Memory B cell (primary cell): ENCODE measurements at regions not wholly inside any gene's neighbourhood (a gene's known extent, or its start where the extent isn't known, plus 50 kb on each side); places are given as distances from the start of the nearest gene placed in this dataset.

Experiments
- ATAC-seq: fragments of 150-1000 bp; cut with Tn5 transposase; 2 replicates; pipeline ENCODE4 v1.10.0; 2021; ENCODE audit warnings: low read depth, mild to moderate bottlenecking, moderate library complexity
- DNase-seq, 2 donors: peaks; one replicate each; pipeline ENCODE4 v3.0.0; 2022; ENCODE audit warnings: low spot score in 2 of 2
- H3K27ac Mint-ChIP-seq: one replicate; pipeline ENCODE4 v1.8.0; 2022; ENCODE audit warnings: mild to moderate bottlenecking, moderate library complexity, mixed read lengths
- H3K27me3 Mint-ChIP-seq: one replicate; pipeline ENCODE4 v1.8.0; 2022; ENCODE audit warnings: mixed read lengths
- H3K36me3 Mint-ChIP-seq: one replicate; pipeline ENCODE4 v1.8.0; 2022; ENCODE audit warnings: mild to moderate bottlenecking, mixed read lengths
- H3K4me1 Mint-ChIP-seq: one replicate; pipeline ENCODE4 v1.8.0; 2022; ENCODE audit warnings: mixed read lengths
- H3K4me3 Mint-ChIP-seq: one replicate; pipeline ENCODE4 v1.8.0; 2022; ENCODE audit warnings: mild to moderate bottlenecking, moderate library complexity, mixed read lengths
- H3K9me3 Mint-ChIP-seq: one replicate; pipeline ENCODE4 v1.8.0; 2022; ENCODE audit warnings: mixed read lengths

- ATAC-seq (no peak), DNase-seq (no peak)
- Mint-ChIP-seq H3K36me3 (no peaks in the 10 kb centered on the region), H3K9me3 (peaks cover 1% of the 10 kb centered on the region), H3K27me3 (no peaks in the 10 kb centered on the region), H3K27ac (no peak overlapping the region), H3K4me1 (no peaks in the 10 kb centered on the region), H3K4me3 (no peak overlapping the region)
Observed at GRCh38 chr2:52117299-52117698, 1085.4 kb upstream of the NRXN1 start.

- no peaks in the 10 kb centered on the region for H3K4me1 Mint-ChIP-seq
- no peak overlapping the region for H3K4me3 Mint-ChIP-seq
- H3K9me3 Mint-ChIP-seq, result peaks cover 2% of the 10 kb centered on the region
- no peak overlapping the region for H3K27ac Mint-ChIP-seq
- DNase-seq, result no peak
- H3K36me3 Mint-ChIP-seq, result no peaks in the 10 kb centered on the region
- no peak for ATAC-seq
- no peaks in the 10 kb centered on the region for H3K27me3 Mint-ChIP-seq
Observed at GRCh38 chr2:52115750-52116149, 1083.8 kb upstream of the NRXN1 start.

- no peak for ATAC-seq
- H3K4me1 Mint-ChIP-seq, result no peaks in the 10 kb centered on the region
- no peak for DNase-seq
- no peaks in the 10 kb centered on the region for H3K27me3 Mint-ChIP-seq
- peaks cover 2% of the 10 kb centered on the region for H3K9me3 Mint-ChIP-seq
- no peak overlapping the region for H3K4me3 Mint-ChIP-seq
- no peak overlapping the region for H3K27ac Mint-ChIP-seq
- no peaks in the 10 kb centered on the region for H3K36me3 Mint-ChIP-seq
Observed at GRCh38 chr2:52113338-52113737, 1081.4 kb upstream of the NRXN1 start.

- H3K4me1 Mint-ChIP-seq, result no peaks in the 10 kb centered on the region
- ATAC-seq (no peak), DNase-seq (no peak)
- no peaks in the 10 kb centered on the region for H3K27me3 Mint-ChIP-seq
- no peak overlapping the region for H3K27ac Mint-ChIP-seq
- no peak overlapping the region for H3K4me3 Mint-ChIP-seq
- H3K36me3 Mint-ChIP-seq, result no peaks in the 10 kb centered on the region
- peaks cover 3% of the 10 kb centered on the region for H3K9me3 Mint-ChIP-seq
Observed at GRCh38 chr2:52112141-52112540, 1080.2 kb upstream of the NRXN1 start.

GRCh38 chr2:52107124-52107523 is 1075.2 kb upstream of the NRXN1 start:
- ATAC-seq (no peak), DNase-seq (no peak)
- Mint-ChIP-seq H3K36me3 (no peaks in the 10 kb centered on the region), H3K4me3 (no peak overlapping the region), H3K4me1 (no peaks in the 10 kb centered on the region), H3K9me3 (peaks cover 1% of the 10 kb centered on the region), H3K27ac (no peak overlapping the region), H3K27me3 (no peaks in the 10 kb centered on the region)

GRCh38 chr2:52097071-52097470 is 1065.1 kb upstream of the NRXN1 start:
- Mint-ChIP-seq H3K9me3 (no peaks in the 10 kb centered on the region), H3K4me3 (no peak overlapping the region), H3K27me3 (no peaks in the 10 kb centered on the region), H3K4me1 (no peaks in the 10 kb centered on the region), H3K27ac (no peak overlapping the region), H3K36me3 (no peaks in the 10 kb centered on the region)
- DNase-seq (no peak), ATAC-seq (no peak)

GRCh38 chr2:52084759-52085158 is 1052.8 kb upstream of the NRXN1 start:
- Mint-ChIP-seq H3K27me3 (no peaks in the 10 kb centered on the region), H3K4me3 (no peak overlapping the region), H3K4me1 (no peaks in the 10 kb centered on the region), H3K9me3 (no peaks in the 10 kb centered on the region), H3K27ac (no peak overlapping the region), H3K36me3 (no peaks in the 10 kb centered on the region)
- no peak for DNase-seq
- no peak for ATAC-seq

GRCh38 chr2:52083214-52083613 is 1051.3 kb upstream of the NRXN1 start:
- no peak overlapping the region for H3K27ac Mint-ChIP-seq
- H3K36me3 Mint-ChIP-seq, result no peaks in the 10 kb centered on the region
- no peak for DNase-seq
- no peaks in the 10 kb centered on the region for H3K27me3 Mint-ChIP-seq
- ATAC-seq, result no peak
- no peak overlapping the region for H3K4me3 Mint-ChIP-seq
- no peaks in the 10 kb centered on the region for H3K9me3 Mint-ChIP-seq
- no peaks in the 10 kb centered on the region for H3K4me1 Mint-ChIP-seq

GRCh38 chr2:52082646-52083045 is 1050.7 kb upstream of the NRXN1 start:
- ATAC-seq (no peak), DNase-seq (no peak)
- Mint-ChIP-seq H3K4me3 (no peak overlapping the region), H3K27ac (no peak overlapping the region), H3K4me1 (no peaks in the 10 kb centered on the region), H3K36me3 (no peaks in the 10 kb centered on the region), H3K27me3 (no peaks in the 10 kb centered on the region), H3K9me3 (no peaks in the 10 kb centered on the region)

GRCh38 chr2:52079602-52080001 is 1047.7 kb upstream of the NRXN1 start:
- Mint-ChIP-seq H3K4me1 (peaks cover 1% of the 10 kb centered on the region), H3K27me3 (no peaks in the 10 kb centered on the region), H3K27ac (no peak overlapping the region), H3K4me3 (no peak overlapping the region), H3K36me3 (no peaks in the 10 kb centered on the region), H3K9me3 (no peaks in the 10 kb centered on the region)
- ATAC-seq (no peak), DNase-seq (no peak)

- H3K27me3 Mint-ChIP-seq, result no peaks in the 10 kb centered on the region
- no peak overlapping the region for H3K27ac Mint-ChIP-seq
- DNase-seq, result no peak
- no peaks in the 10 kb centered on the region for H3K36me3 Mint-ChIP-seq
- ATAC-seq, result no peak
- H3K4me3 Mint-ChIP-seq, result no peak overlapping the region
- H3K4me1 Mint-ChIP-seq, result peaks cover 7% of the 10 kb centered on the region
- no peaks in the 10 kb centered on the region for H3K9me3 Mint-ChIP-seq
Observed at GRCh38 chr2:52077159-52077558, 1045.2 kb upstream of the NRXN1 start.

GRCh38 chr2:52074130-52074719 is 1042.3 kb upstream of the NRXN1 start:
- Mint-ChIP-seq H3K4me3 (peak overlapping the region; percentile 19), H3K36me3 (no peaks in the 10 kb centered on the region), H3K4me1 (peaks cover 7% of the 10 kb centered on the region), H3K9me3 (no peaks in the 10 kb centered on the region), H3K27ac (peak overlapping the region; percentile 78), H3K27me3 (no peaks in the 10 kb centered on the region)
- DNase-seq (no peak), ATAC-seq (peak; percentile 26)

- no peaks in the 10 kb centered on the region for H3K36me3 Mint-ChIP-seq
- ATAC-seq, result no peak
- H3K4me1 Mint-ChIP-seq, result peaks cover 7% of the 10 kb centered on the region
- DNase-seq, result no peak
- H3K27ac Mint-ChIP-seq, result no peak overlapping the region
- H3K27me3 Mint-ChIP-seq, result no peaks in the 10 kb centered on the region
- no peaks in the 10 kb centered on the region for H3K9me3 Mint-ChIP-seq
- H3K4me3 Mint-ChIP-seq, result no peak overlapping the region
Observed at GRCh38 chr2:52072949-52073348, 1041.0 kb upstream of the NRXN1 start.

GRCh38 chr2:52070665-52071064 is 1038.7 kb upstream of the NRXN1 start:
- DNase-seq (no peak), ATAC-seq (no peak)
- no peaks in the 10 kb centered on the region for H3K9me3 Mint-ChIP-seq
- no peak overlapping the region for H3K4me3 Mint-ChIP-seq
- no peaks in the 10 kb centered on the region for H3K36me3 Mint-ChIP-seq
- H3K4me1 Mint-ChIP-seq, result peaks cover 7% of the 10 kb centered on the region
- H3K27me3 Mint-ChIP-seq, result no peaks in the 10 kb centered on the region
- H3K27ac Mint-ChIP-seq, result no peak overlapping the region

GRCh38 chr2:52064234-52064633 is 1032.3 kb upstream of the NRXN1 start:
- Mint-ChIP-seq H3K9me3 (peaks cover 3% of the 10 kb centered on the region), H3K36me3 (no peaks in the 10 kb centered on the region), H3K4me3 (no peak overlapping the region)

More at GRCh38 chr2:52064234-52064633, 1032.3 kb upstream of the NRXN1 start:
- Mint-ChIP-seq H3K27me3 (no peaks in the 10 kb centered on the region), H3K4me1 (no peaks in the 10 kb centered on the region), H3K27ac (no peak overlapping the region)
- no peak for ATAC-seq
- DNase-seq, result no peak
